Thyroid gland (tissue), 4 donors: ENCODE measurements at regions not wholly inside any gene's neighbourhood (a gene's known extent, or its start where the extent isn't known, plus 50 kb on each side); places are given as distances from the start of the nearest gene placed in this dataset.

Experiments
- DNase-seq, 2 donors: peaks; one replicate each; pipeline ENCODE4 v3.0.0-alpha.2; 2019
- H3K27ac ChIP-seq, 3 donors: fragments of 200-600 bp; sonication (generic); 1 replicate in 2 of 3; 2 replicates in 1 of 3; pipeline ENCODE4 v1.5.1; 2016 to 2019; ENCODE audit warnings: mild to moderate bottlenecking in 1 of 3, moderate library complexity in 1 of 3
- H3K27me3 ChIP-seq: fragments of 200-600 bp; sonication (generic); one replicate; pipeline ENCODE4 v1.5.1; 2019
- H3K36me3 ChIP-seq, 2 donors: fragments of 200-600 bp; sonication (generic); one replicate each; pipeline ENCODE4 v1.5.1; 2016 to 2019
- H3K4me1 ChIP-seq, 2 donors: fragments of 200-600 bp; sonication (generic); one replicate each; pipeline ENCODE4 v1.5.1; 2017 to 2019
- H3K4me3 ChIP-seq, 3 donors: fragments of 200-600 bp; sonication (generic); replicated peaks in 1 of 3; 1 replicate in 2 of 3; 2 replicates in 1 of 3; pipeline ENCODE4 v1.5.1; 2016; ENCODE audit warnings: mild to moderate bottlenecking in 1 of 3
- H3K9me3 ChIP-seq: fragments of 200-600 bp; sonication (generic); one replicate; pipeline ENCODE4 v1.5.1; 2017
- POLR2A ChIP-seq, 2 donors: fragments of 450-650 bp; IDR thresholded peaks; one replicate each; pipeline ENCODE4 v1.6.1; 2017; ENCODE audit warnings: antibody characterized with exemption in 2 of 2, mild to moderate bottlenecking in 2 of 2, moderate library complexity in 1 of 2
- WGBS, 2 donors: methylation state at CpG; one replicate each; pipeline ENCODE4 v1.1.5; 2017; 5-methylcytosine and 5-hydroxymethylcytosine counted together
- intact Hi-C: fragments of 100-400 bp; cut with DNase I; formaldehyde crosslinking; loops from one replicate; pipeline ENCODE4 v1.15.1; 2023
- TF ChIP-seq, protein P1 (sequence below), 6 experiments: fragments of 200-600 bp in 3 of 6; fragments of 450-650 bp in 3 of 6; sonication (generic) in 3 of 6; IDR thresholded peaks; one replicate each; pipeline ENCODE4 v1.5.1; 2016 to 2019; ENCODE audit warnings: antibody characterized with exemption in 6 of 6, mild to moderate bottlenecking in 2 of 6, inconsistent platforms in 1 of 6, moderate library complexity in 1 of 6

DNA sequence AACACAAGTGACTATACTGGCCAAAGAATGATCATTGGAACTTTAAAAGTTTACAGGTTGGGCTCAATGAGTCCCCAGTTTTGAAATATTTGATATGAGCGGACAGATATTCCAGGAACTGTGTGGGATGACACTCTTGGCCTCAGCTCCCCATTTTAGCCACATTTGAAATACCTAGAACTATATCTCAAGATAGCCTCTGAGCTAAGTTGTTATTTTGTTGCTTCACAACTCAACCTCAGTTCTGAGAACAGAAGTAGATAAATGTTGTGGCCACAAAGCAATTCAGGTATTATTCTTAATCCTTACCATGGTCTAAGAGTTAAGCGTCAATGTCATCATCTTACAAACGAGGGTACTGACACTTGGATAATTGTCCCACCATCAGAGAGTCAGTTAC, 172.2 kb upstream of the SETBP1 start:
- peaks cover 0 to 3% of the 10 kb centered on the region in 2 donors for H3K4me1 ChIP-seq
- no peaks in the 10 kb centered on the region for H3K36me3 ChIP-seq
- DNase-seq, result no peak
- no peak overlapping the region for H3K27ac ChIP-seq
- TF ChIP-seq, protein P1, sequence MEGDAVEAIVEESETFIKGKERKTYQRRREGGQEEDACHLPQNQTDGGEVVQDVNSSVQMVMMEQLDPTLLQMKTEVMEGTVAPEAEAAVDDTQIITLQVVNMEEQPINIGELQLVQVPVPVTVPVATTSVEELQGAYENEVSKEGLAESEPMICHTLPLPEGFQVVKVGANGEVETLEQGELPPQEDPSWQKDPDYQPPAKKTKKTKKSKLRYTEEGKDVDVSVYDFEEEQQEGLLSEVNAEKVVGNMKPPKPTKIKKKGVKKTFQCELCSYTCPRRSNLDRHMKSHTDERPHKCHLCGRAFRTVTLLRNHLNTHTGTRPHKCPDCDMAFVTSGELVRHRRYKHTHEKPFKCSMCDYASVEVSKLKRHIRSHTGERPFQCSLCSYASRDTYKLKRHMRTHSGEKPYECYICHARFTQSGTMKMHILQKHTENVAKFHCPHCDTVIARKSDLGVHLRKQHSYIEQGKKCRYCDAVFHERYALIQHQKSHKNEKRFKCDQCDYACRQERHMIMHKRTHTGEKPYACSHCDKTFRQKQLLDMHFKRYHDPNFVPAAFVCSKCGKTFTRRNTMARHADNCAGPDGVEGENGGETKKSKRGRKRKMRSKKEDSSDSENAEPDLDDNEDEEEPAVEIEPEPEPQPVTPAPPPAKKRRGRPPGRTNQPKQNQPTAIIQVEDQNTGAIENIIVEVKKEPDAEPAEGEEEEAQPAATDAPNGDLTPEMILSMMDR (IDR thresholded peaks at IDR 0.05), result no peak
- TF ChIP-seq POLR2A (IDR thresholded peaks at IDR 0.05), result no peak
- H3K27me3 ChIP-seq, result no peaks in the 10 kb centered on the region
- H3K4me3 ChIP-seq, result no peak overlapping the region
- H3K9me3 ChIP-seq, result no peaks in the 10 kb centered on the region
- WGBS, 2 donors, result 85 to 90% methylated on average over 3 of the region's 3 CpGs
- intact Hi-C loops, result no loop called here

DNA sequence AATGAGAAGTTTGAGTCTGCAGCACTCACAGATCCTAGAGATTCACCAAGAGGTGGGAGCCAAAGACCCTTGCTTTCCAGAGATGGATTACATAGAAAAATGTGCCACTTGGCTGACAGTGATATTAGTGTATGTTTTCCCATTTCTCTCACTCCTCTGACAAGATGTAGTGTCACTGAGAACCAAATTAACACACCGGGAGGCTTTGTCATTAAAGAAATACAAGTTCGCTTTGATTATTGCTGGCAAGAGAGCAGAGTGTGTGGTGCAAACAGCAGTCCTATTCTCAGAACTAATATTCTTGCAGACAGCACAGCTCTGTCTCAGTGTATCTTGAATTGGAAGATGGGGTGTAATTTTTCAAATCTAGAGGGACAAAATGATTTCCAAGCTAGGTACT, 171.6 kb upstream of the SETBP1 start:
- WGBS, 2 donors, result 89 to 92% methylated on average over 2 of the region's 2 CpGs
- Histone ChIP-seq H3K27me3 (no peaks in the 10 kb centered on the region), H3K36me3 (no peaks in the 10 kb centered on the region), H3K27ac (no peak overlapping the region), H3K9me3 (no peaks in the 10 kb centered on the region), H3K4me1 (peaks cover 0 to 3% of the 10 kb centered on the region in 2 donors), H3K4me3 (no peak overlapping the region)
- intact Hi-C loops, result no loop called here
- DNase-seq, result no peak
- TF ChIP-seq POLR2A (IDR thresholded peaks at IDR 0.05), result no peak
- TF ChIP-seq, protein P1 (IDR thresholded peaks at IDR 0.05), result no peak

DNA sequence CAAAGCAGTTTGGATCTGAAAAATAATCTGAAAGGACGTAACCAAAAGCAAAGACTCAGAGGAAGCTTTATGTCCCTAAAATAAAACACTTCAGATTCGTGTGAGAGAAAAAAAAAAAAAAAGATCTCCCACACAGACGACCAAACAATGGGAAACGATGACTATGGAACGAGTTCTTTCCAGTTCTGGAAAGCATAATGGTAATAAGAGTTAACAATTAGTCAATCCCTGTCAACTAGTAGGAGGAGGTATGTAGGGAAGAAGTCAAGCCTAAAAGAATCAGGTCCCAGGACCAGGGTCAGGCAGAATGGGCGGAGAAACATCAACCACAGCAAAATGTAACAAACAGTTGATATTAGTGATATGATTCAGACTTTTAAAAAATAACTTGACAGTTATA, 170.3 kb upstream of the SETBP1 start:
- no peak overlapping the region for H3K27ac ChIP-seq
- H3K27me3 ChIP-seq, result no peaks in the 10 kb centered on the region
- WGBS, 2 donors, result 58 to 65% methylated on average over 6 of the region's 6 CpGs
- intact Hi-C loops, result no loop called here
- TF ChIP-seq, protein P1 (IDR thresholded peaks at IDR 0.05), result no peak
- TF ChIP-seq POLR2A (IDR thresholded peaks at IDR 0.05), result no peak
- no peaks in the 10 kb centered on the region for H3K9me3 ChIP-seq
- H3K36me3 ChIP-seq, result no peaks in the 10 kb centered on the region
- peaks cover 0 to 3% of the 10 kb centered on the region in 2 donors for H3K4me1 ChIP-seq
- no peak overlapping the region for H3K4me3 ChIP-seq
- no peak for DNase-seq

DNA sequence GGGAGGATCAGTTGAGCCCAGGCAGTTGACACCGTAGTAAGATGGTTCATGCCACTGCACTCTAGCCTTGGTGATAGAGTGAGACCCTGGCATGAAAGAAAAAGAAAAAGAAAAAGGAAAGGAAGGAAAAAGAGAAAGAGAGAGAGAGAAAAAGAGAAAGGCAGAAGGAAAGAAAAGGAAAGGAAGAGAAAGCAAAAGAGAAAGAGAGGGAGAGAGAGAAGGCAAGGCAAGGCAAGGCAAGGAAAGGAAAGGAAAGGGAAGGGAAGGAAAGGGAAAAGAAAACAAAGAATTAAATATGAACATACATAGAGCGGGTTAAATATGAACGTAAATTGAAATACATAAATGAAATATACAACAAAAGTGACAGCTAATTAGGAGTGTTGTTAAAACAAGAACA, 167.5 kb upstream of the SETBP1 start:
- no peak for TF ChIP-seq POLR2A (IDR thresholded peaks at IDR 0.05)
- TF ChIP-seq, protein P1 (IDR thresholded peaks at IDR 0.05), result no peak
- Histone ChIP-seq H3K4me1 (no peaks in the 10 kb centered on the region), H3K27ac (no peak overlapping the region), H3K36me3 (no peaks in the 10 kb centered on the region), H3K4me3 (no peak overlapping the region), H3K9me3 (no peaks in the 10 kb centered on the region), H3K27me3 (no peaks in the 10 kb centered on the region)
- 97 to 98% methylated on average over 3 of the region's 3 CpGs for WGBS, 2 donors
- DNase-seq, result no peak
- intact Hi-C loops, result no loop called here

DNA sequence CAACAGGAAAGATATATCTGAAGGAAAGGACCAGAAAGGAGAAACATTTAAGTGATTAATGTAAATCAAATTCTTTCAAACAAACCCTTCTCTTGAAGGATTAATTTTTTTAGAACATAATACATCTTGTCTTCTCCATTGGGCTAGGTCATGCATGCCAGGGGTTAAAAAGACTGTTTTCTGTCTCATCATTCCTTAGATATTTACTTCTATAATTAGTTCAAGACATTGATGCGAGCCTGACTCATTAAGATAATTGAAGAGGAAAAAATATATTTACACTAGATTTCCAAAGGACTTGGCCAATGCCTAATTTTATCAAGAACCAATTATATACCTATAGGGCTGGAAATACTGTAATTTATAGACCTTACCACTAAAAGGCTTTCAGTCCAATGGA, 166.6 kb upstream of the SETBP1 start:
- H3K9me3 ChIP-seq, result no peaks in the 10 kb centered on the region
- DNase-seq, result no peak
- WGBS, 2 donors, result 65 to 73% methylated on average over 1 of the region's 1 CpG
- H3K27ac ChIP-seq, result no peak overlapping the region
- no peaks in the 10 kb centered on the region for H3K4me1 ChIP-seq
- H3K27me3 ChIP-seq, result no peaks in the 10 kb centered on the region
- no peaks in the 10 kb centered on the region for H3K36me3 ChIP-seq
- TF ChIP-seq, protein P1 (IDR thresholded peaks at IDR 0.05), result no peak
- TF ChIP-seq POLR2A (IDR thresholded peaks at IDR 0.05), result no peak
- intact Hi-C loops, result no loop called here
- H3K4me3 ChIP-seq, result no peak overlapping the region
